ENCODE measurements at regions not wholly inside any gene's neighbourhood (a gene's known extent, or its start where the extent isn't known, plus 50 kb on each side); places are given as distances from the start of the nearest gene placed in this dataset.

GRCh38 chr16:82396509-82396908, 226.5 kb upstream of the MPHOSPH6 start:
- H3K27ac ChIP-seq = no peak overlapping the region
- no peak for DNase-seq (ENCODE audit: low spot score)
- CTCF ChIA-PET = no interaction called here
- POLR2A ChIA-PET (ENCODE audit: low non-redundant PET) = no interaction called here
- TF ChIP-seq CTCF (conservative IDR thresholded peaks at IDR 0.05; ENCODE audit: low read depth) = no peak

DNA sequence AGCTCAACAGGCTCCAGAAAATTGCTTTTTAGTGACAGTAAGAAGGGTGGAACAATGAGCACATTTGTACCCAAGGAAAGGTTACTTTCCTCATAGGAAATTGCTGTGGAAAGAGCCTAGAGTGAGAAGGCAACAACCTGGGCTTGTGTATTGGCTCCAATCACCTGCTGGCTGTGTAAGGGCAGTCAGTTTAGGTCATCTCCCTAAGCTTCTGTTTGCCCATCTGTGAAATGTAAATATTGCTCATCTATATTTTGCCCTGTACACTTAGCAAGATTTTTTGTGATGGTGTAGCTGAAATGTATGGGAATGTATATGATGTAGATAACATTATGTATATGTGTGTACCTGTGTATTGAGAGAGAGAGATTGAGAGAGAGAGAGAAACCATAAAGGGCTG, 225.2 kb upstream of the MPHOSPH6 start:
- no peak overlapping the region for H3K27ac ChIP-seq
- POLR2A ChIA-PET (ENCODE audit: low non-redundant PET) = no interaction called here
- DNase-seq (ENCODE audit: low spot score) = no peak
- CTCF ChIA-PET = no interaction called here
- TF ChIP-seq CTCF (conservative IDR thresholded peaks at IDR 0.05; ENCODE audit: low read depth) = no peak

DNA sequence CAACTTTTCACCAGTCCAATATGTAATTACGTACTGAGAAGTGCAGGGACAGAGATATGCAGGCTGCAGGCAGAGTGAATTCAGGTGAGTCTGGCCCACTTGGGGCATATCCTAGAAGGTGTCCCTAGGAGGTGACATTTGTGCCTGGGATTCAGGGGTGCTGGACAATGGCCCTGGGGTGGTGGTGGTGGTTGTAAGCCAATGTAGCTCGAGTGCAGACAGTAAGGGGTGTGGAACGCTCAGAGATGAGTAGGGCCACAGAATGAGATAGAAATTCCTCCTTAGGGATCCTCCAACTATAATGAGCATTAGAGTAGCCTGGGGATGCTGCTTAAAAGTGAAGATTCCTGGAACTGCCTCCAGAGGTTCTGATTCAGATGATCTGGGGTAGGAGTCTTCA, 221.7 kb upstream of the MPHOSPH6 start:
- no peak overlapping the region for H3K27ac ChIP-seq
- ChIA-PET POLR2A (ENCODE audit: low non-redundant PET) (no interaction called here), CTCF (no interaction called here)
- TF ChIP-seq CTCF (conservative IDR thresholded peaks at IDR 0.05; ENCODE audit: low read depth) = no peak
- no peak for DNase-seq (ENCODE audit: low spot score)

- ChIA-PET POLR2A (ENCODE audit: low non-redundant PET) (no interaction called here), CTCF (no interaction called here)
Observed at GRCh38 chr16:82389956-82390650, 220.1 kb upstream of the MPHOSPH6 start.

GRCh38 chr16:82386761-82387160, 216.7 kb upstream of the MPHOSPH6 start:
- H3K27ac ChIP-seq = no peak overlapping the region
- CTCF ChIA-PET = no interaction called here
- POLR2A ChIA-PET (ENCODE audit: low non-redundant PET) = no interaction called here
- DNase-seq (ENCODE audit: low spot score) = no peak
- TF ChIP-seq CTCF (conservative IDR thresholded peaks at IDR 0.05; ENCODE audit: low read depth) = no peak

More at GRCh38 chr16:82389956-82390650, 220.1 kb upstream of the MPHOSPH6 start:
- no peak overlapping the region for H3K27ac ChIP-seq
- DNase-seq (ENCODE audit: low spot score) = no peak
- TF ChIP-seq CTCF (conservative IDR thresholded peaks at IDR 0.05; ENCODE audit: low read depth) = no peak

DNA sequence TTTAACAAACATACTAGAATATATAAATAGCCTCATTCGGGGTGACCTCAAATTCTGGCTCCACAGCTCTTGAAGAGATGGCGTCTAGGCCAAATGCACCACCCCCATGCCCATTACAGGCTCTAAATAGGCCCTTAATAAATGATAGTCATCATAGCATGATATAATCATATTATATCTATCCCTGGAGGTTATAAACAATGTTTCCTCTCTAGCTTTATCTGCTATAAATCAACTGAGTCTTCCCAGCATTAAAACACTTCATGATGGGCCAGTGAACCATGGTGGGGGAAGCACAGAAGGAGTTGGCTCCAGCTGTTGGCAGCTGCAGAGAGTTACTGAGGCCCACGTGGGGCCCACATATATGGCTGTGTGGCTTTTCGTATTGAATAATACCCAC, 214.9 kb upstream of the MPHOSPH6 start:
- CTCF ChIA-PET = interaction anchor here (0.6 kb wide), 1 partner anchor 746 kb away, joined by 3 read pairs; no protein-coding TSS in a partner anchor
- POLR2A ChIA-PET (ENCODE audit: low non-redundant PET) = no interaction called here
- no peak for DNase-seq (ENCODE audit: low spot score)
- TF ChIP-seq CTCF (conservative IDR thresholded peaks at IDR 0.05; ENCODE audit: low read depth) = no peak
- H3K27ac ChIP-seq = no peak overlapping the region
